ENCODE measurements at regions not wholly inside any gene's neighbourhood (a gene's known extent, or its start where the extent isn't known, plus 50 kb on each side); places are given as distances from the start of the nearest gene placed in this dataset.

DNA sequence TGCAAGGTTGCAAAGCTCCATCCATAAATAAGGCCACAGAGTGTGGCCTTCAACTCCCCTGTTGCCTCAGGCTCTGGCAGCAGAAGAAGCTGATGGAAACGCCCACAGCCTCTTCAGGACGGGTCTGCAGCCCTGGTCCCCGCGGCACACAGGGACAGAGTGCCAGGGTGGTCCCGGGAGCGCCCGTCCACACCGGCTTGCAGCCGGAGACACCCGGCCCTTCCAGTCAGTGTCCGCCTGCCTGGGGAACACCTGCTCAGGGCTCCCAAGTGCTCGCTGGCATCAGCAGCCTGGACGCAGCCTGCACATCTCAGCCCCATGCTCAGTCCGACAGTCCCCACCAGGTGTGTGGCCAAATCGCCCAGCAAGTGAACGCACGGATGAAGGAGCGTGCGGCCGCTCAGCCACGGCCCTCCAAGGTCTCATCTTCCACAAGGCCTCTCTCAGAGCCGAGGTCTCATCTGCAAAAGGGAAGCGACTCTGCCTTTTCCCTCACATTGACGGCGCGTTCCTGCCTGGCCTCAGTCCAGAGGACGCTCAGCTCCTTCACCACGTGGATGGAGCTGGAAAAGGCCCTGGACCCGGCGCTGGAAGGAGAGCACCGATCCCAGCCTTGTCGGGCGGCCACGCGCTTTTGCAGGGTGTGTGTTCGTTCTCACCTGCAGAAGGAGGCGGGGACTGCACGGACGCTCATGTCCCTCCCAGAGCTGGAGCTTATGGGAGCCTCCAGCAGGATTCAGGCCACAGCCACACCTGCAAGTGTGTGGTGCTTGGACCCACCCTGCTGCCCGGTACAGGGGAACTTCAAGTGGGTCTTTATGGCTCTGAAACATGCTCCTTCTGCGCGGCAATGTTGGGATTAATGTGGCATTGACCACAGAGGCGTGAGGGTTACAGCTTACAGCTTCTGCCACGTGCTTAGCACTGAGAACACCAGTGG lies 180.4 kb downstream of the DLL1 start:
- no peak for DNase-seq

- no peak for DNase-seq
Measured at GRCh38 chr6:170108890-170109587, 181.8 kb downstream of the DLL1 start.

DNA sequence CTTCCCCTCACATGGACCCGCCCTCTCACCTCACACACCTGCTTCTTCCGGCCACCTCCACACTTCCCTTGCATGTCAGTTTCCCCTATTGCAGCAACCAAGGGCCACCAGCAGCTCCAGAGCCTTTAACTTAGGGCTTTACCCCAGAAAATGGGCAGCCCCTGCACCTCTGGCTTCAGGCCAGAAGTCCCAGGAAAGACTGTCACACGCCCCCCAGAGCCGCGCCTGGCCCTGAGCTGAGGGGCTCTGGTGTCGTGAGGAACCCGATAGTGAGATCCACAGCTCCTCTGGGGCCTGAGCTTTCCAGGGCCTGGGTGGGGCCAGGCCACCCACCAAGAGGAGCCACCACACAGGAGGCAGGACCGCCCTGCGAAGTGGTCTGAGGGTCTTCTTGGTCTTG lies 182.4 kb downstream of the DLL1 start:
- DNase-seq, result no peak

DNA sequence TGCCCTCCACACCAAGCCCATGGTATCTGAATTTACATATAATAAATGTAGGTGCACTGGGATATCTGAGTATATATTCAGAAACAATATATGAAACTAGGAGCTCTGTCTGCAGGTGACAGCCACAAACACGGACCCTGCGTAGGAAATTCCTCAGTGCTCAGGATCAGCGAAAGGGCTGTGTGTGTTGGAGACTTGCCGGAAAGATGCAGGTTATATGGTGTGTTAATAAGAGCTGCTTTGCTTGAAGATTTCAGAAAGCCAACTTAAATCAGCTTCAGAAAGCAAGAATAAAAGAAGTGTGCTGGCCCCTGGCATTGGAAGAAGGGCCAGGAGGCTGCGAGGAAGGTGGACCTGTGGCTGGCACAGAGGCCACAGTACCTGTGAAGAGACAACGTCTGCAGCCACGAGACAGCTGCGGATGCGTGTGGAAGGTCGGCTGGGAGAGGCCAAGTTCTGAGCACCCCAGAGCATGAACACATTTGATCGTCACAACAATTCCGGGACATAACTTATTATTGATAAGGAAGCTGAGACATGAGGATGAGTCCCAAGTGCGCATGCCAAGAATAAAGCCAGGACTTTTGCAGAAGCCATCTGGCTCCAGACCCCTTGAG lies 183.2 kb downstream of the DLL1 start:
- DNase-seq, result no peak

DNA sequence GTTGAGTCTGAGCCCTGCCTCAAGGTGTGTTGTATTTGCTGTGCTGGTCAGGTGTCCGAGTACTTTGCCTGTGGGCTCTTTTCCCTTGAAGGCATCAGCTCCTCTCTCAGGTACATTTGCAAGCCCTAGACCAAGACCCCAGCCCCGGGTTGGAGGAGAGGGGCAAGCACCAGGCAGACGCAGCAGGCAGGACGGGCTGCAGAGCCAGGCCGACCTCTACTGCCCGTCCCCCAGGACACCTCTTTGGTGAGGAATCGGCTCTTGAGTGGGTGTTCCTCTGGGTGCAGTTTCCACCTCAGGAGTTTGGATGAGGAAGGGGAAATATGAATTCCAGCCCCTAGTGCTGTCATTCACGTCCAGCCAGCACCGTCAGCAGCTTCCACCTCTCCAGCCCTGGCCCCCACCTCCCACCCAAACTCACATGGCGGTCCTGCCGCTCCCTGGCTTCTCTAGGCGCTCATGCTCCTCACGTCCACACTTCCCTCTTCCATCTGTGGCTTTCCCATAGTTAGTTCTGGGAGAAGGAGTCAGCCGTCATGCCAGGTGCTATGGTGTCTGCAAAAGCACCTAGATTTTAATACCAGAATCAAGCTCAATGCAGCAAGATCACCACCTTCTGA lies 183.9 kb downstream of the DLL1 start:
- no peak for DNase-seq

- DNase-seq, result no peak
Measured at GRCh38 chr6:170102582-170103481, 188.0 kb downstream of the DLL1 start.

- DNase-seq, result no peak
Measured at GRCh38 chr6:170102038-170102437, 188.8 kb downstream of the DLL1 start.

DNA sequence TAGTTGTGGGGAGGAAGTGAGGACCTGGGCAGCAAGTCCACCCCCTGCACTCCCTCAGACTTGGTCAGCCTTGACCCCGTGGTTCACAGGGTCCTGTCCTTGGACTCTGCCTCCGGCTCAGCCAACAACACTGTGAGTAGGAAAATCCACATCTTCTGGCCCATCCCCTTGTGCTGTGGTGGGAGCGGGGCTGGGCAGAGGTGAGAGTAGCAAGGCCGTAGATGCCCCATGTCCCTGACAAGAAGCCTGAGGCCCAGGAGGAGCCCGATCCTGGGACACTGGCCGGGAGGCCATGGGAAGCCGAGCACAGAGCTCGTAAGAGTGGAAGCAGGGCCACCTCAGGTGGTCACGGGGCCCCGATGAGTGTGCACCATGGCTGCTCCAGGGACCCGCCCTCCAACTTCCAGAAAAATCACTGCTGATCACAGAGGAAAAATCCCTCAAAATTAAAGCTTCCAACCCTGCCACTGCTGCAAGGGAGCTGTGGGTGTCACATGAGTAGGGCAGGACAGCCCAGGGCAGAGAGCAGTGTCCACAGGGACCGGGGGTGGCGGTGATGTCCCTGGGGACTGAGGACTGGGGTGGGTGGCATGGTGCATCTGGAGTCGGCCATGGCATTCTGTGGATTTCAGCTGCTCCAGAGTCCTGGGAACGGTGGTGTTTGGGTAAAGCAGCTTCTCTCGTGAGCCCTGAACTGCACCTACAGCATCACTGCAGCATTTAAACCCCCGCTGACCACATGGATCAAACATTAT lies 189.4 kb downstream of the DLL1 start:
- no peak for DNase-seq

GRCh38 chr6:170100046-170100445 lies 190.8 kb downstream of the DLL1 start:
- no peak for DNase-seq

DNA sequence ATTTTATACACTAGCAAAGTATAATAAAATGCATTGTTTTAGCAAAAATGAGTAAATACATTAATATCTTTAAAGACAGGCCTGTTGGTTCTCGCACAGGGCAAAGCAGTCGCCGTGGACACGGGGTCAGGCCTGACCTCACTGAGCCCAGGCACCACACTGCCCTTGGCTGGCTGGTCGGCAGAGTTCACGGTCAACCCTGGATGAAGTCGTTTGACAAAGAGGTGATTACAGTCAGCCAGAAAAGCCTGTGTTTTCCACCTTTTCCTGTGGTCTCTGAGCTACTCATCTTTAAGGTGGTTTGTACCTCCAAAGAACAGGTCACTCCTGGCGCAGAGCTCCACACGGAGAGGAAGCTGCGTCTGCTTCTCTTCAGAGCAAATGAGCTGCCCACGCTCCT lies 191.5 kb downstream of the DLL1 start:
- DNase-seq, result no peak

DNA sequence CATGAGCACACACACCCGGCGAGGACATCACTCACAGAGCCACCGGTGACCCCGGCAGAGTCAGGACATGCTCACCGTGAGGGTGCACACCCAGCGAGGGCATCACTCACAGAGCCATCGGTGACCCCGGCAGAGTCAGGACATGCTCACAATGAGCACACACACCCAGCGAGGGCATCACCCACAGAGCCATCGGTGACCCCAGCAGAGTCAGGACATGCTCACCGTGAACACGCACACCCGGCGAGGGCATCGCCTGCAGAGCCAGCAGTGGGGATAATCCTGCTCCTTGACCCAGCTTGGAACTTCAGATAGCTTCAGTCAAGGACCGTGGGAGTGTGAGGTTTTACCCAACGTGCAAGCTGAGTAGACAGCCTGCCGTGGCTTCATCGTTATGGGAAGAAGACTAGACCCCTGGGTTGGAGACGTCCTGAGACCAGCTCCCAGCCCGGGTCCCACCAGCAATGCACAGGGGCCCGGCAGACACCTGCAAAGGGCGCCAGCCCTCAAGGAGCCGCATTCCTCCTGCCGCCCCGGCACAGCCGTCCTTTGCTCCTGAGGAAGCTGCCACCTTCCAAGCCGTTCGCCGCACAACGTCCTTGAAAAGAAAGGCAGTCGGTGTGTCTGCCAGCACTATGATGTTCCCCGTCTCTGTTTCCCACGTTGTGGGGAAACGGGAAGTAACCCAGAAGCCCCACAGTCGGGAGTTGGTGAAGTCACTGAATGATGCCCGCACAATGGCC lies 192.3 kb downstream of the DLL1 start:
- DNase-seq, result no peak

DNA sequence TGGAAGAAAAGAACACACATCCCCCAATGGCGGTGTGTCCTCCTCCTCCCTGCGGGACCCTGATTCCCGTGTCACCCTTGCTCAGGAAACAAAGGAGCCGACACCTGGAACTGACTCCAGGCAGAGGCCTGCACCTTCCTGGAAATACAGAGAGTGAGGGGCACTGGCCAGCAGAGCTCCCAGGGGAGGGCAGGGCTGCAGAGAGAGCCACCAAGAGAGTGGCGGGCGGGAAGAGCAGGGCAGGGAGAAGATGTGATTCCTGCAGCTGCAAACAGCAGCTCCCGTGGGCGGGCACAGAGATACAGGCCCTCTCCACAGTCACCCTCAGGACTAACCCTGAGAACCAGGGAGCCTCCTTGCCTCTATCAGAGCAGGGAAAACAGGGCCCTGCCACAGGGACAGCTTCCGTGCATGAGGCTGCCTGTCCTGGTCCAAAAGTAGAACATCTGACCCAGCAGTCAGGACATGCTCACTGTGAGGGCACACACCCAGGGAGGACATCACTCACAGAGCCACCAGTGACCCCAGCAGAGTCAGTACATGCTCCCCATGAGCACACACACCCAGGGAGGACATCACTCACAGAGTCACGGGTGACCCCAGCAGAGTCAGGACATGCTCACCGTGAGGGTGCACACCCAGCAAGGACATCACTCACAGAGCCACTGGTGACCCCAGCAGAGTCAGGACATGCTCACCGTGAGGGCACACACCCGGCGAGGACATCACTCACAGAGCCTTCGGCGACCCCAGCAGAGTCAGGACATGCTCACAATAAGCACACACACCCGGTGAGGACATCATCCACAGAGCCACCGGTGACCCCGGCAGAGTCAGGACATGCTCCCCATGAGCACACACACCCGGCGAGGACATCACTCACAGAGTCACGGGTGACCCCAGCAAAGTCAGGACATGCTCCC lies 193.1 kb downstream of the DLL1 start:
- DNase-seq, result no peak

DNA sequence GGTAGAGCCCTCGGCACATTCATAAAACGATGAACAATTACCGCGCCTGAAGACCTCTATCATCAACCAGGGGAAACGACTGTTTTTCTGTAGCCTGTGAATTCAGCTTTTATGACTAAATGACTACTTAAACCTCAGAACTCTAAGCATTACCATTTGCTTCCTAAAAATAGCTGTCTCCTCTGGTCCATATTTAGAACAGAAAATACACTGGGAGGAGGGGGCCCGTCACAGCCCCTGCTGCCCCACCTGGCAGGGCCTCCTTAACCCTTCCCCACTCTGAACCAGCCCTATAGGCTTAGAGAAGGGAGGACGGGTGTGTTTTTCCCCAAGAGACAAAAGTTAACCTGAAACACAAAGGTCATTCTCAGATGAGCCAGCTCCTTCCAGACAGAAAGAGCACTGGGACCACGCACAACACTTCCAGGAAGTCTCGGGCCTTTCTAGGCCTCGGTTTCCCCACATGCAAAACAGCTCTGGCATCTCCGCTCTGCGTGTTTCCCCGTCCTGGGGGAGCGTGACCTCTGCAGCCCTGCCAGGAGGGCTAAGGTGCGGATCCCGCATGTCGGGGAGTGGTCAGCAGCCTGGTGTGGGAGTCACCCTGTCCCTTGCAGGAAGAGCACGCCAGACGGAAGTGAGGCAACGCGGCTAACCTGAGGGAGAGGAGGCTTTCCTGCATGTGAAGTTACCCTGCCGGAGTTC lies 193.9 kb downstream of the DLL1 start:
- DNase-seq, result no peak

DNA sequence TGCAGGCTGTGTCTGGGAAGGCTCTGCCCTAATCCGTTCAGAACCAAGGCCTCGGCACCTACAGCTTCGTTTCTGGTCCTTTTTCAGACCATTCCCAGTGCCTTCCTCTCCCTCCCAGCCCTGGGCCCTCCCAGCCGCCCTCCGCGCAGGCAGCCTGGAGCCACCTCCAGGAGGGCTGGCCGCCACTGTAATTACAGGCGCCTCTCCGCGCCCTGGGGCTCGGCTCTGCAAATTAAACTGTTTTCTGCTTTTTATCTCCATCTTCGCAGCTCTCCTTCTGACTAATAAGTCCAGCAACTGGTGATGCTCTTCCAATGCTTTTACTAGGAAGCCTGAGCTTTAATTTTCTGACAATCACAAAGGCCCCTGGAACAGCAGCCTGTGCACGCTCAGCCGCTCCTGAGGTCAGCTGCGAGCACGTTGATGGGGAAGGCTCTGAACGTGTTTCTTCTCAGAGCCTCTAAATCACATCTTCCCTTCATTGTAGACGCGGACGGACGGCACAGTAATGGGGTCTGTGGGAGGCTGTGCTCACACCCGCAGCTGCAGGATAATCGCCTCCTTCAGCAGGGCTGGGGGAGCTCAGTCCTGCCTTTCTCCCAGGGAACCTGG lies 194.6 kb downstream of the DLL1 start:
- DNase-seq, result no peak

DNA sequence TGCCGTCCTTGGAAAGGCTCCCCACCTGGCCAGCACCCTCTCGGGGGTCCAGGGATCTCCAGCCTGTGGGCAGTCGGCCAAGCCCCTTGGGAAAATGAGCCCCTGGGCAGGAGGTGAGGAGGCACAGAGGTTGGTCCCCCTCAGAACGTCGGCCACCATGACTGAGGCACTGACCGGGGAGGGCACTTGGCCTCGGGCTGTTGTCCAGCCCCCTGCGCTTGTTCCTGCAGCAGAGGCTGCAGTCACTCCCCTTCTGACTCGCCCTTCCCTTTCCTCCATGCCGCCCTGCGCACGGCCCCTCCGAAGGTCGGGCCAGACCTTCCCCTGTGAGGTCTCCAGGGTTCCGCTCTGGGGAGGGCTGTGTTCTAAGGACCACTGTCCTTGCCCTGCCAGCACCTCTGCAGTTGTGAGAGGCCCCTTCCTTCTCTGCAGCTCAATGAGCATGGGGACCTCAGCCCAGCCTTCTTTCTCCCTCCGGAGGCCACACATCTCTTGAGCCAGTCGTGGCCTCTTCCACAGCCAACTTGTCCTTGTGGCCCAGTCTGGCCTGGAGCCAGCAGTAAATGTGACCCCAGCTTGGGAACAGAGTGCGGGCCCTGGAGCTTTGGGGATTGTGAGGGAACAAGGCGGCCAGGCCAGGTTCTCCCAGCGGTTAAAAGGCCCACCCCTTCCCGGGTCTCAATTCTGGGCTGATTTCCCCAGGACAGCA lies 195.5 kb downstream of the DLL1 start:
- DNase-seq, result no peak

GRCh38 chr6:170094686-170095272 lies 196.1 kb downstream of the DLL1 start:
- no peak for DNase-seq
